ENCODE measurements at regions not wholly inside any gene's neighbourhood (a gene's known extent, or its start where the extent isn't known, plus 50 kb on each side); places are given as distances from the start of the nearest gene placed in this dataset.

DNA sequence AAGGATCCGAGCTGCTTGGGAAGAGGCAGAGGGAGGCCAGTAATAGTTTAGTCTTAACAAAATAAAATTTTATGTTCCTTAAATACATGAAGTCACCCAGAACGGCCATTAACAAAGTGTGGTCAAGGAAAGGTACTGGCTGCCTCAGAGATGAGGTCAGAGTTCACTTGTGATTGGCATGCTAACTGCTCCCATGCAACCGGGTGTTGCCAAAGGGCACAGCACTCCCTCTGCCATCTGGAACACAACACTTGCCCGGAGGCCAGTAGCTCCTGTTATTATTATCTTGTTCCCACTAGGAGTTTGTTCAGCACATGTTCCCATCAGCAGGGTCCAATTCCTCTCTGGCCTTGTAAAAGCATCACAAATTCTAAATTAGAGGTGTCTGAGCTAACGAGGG lies 207.0 kb downstream of the CYP26B1 start:
- no TSS peak for BruUV-seq (replicated peaks)
- peaks cover 39% of the 10 kb centered on the region for H3K27me3 Mint-ChIP-seq (ENCODE audit: unreplicated experiment)
- H3K4me3 Mint-ChIP-seq (ENCODE audit: low read depth, unreplicated experiment), result no peak overlapping the region
- no peak overlapping the region for H3K27ac Mint-ChIP-seq (ENCODE audit: unreplicated experiment)
- DNase-seq, result no peak
- H3K9me3 Mint-ChIP-seq (ENCODE audit: low read depth, unreplicated experiment), result no peaks in the 10 kb centered on the region
- CTCF ChIA-PET, result interaction anchor here (1.4 kb wide), 1 partner anchor 16 kb away, joined by 4 read pairs; no protein-coding TSS in a partner anchor
- intact Hi-C loops (cut with micrococcal nuclease; ENCODE audit: unreplicated experiment), result no loop called here
- H3K4me1 Mint-ChIP-seq (ENCODE audit: low read depth, unreplicated experiment), result no peaks in the 10 kb centered on the region
- no peaks in the 10 kb centered on the region for H3K36me3 Mint-ChIP-seq (ENCODE audit: insufficient read depth, unreplicated experiment)
- TF ChIP-seq, protein P1, sequence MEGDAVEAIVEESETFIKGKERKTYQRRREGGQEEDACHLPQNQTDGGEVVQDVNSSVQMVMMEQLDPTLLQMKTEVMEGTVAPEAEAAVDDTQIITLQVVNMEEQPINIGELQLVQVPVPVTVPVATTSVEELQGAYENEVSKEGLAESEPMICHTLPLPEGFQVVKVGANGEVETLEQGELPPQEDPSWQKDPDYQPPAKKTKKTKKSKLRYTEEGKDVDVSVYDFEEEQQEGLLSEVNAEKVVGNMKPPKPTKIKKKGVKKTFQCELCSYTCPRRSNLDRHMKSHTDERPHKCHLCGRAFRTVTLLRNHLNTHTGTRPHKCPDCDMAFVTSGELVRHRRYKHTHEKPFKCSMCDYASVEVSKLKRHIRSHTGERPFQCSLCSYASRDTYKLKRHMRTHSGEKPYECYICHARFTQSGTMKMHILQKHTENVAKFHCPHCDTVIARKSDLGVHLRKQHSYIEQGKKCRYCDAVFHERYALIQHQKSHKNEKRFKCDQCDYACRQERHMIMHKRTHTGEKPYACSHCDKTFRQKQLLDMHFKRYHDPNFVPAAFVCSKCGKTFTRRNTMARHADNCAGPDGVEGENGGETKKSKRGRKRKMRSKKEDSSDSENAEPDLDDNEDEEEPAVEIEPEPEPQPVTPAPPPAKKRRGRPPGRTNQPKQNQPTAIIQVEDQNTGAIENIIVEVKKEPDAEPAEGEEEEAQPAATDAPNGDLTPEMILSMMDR (IDR thresholded peaks at IDR 0.05; ENCODE audit: unreplicated experiment), result no peak

DNA sequence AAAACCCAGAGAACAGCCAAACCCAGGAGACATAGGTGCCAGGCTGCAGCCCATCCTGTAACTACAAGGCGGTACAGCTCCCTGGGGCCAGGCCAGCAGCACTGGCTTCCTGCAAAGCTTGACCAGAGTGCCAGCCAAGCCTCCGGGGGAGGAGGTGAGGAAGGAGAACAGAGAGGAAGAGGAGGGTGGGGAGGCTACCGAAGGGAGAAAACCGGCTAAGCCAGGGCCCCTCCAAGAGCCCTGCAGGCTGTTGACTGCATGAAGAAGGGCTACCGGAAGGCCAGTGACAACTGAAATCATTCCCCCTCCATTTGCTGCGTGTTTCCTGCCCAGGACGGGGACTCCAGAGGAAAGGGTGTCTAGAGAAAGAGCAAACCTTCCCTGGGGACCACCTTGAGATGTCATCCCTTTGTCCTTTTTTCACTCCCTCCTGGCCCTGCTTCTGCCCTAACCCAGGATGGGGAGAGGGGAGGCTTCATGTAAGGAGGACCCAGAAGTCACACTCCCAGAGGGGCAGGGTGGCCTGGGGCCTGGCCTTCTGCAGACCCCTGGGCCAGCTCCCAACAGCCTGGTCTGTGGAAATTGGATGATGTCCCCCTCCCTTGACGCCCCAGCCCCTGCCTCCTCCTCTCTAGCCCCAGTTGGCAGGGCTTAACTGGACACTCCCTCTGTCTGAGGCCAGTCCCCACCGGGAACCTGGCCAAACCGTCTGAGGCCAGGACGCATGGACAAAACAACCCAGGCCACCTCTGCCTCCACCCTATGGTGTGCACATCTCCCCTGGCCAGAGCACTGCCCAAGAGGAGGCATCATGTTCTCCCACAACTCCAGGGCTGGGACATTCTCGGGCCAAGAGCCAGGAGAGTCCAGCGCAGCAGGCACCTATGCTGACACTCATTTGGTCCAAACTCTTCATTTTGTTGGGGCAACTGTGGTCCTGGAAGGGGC lies 207.8 kb downstream of the CYP26B1 start:
- H3K27ac Mint-ChIP-seq (ENCODE audit: unreplicated experiment), result no peak overlapping the region
- TF ChIP-seq, protein P1 (IDR thresholded peaks at IDR 0.05; ENCODE audit: unreplicated experiment), result no peak
- no peaks in the 10 kb centered on the region for H3K36me3 Mint-ChIP-seq (ENCODE audit: insufficient read depth, unreplicated experiment)
- H3K4me3 Mint-ChIP-seq (ENCODE audit: low read depth, unreplicated experiment), result no peak overlapping the region
- intact Hi-C loops (cut with micrococcal nuclease; ENCODE audit: unreplicated experiment), result no loop called here
- no peaks in the 10 kb centered on the region for H3K9me3 Mint-ChIP-seq (ENCODE audit: low read depth, unreplicated experiment)
- no TSS peak for BruUV-seq (replicated peaks)
- CTCF ChIA-PET, result interaction anchor here (1.4 kb wide), 1 partner anchor 15 kb away, joined by 4 read pairs; no protein-coding TSS in a partner anchor
- peaks cover 39% of the 10 kb centered on the region for H3K27me3 Mint-ChIP-seq (ENCODE audit: unreplicated experiment)
- no peak for DNase-seq
- no peaks in the 10 kb centered on the region for H3K4me1 Mint-ChIP-seq (ENCODE audit: low read depth, unreplicated experiment)

DNA sequence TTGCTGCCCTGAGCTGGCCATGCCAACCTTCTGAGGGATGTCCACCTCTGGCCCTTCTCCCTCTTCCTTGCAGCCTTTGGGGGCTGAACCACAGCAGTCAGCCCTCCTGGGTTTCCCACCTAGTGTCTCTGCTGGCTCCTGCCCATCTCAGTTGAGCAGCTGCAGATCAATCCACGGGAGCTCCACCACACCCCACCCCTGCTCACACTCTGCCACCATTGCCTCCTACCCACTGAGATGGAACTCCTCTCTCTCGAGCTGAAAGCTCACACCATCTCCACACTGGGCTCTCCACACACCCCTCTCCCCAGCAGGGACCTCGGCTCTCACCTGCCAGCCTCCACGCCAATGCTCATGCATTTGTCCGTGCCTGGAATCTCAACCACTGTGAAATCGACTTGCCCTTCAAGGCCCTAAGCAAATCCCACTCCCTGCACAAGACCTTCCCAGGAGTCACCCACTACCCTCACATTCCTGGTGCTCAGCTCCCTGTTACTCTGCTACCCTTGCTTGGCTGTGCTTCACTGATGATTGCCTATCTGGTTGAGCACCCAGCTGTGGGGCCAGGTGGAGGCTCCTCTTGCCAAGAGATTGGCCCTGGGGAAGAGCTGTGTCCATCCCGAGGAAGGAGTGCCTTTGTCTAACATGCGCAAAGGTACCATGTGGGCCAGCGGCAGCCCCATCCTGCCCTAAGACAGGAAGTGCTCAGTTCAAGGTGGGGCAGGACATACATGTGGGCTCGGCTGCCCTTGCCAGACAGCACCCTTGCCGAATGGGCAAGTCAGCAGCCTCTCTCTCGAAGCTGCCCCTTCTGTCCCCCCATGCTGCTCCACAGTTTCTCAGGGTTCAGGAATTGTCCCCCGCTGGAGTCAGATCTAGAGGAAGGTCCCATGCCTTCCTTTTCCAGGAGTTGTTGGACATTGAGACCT lies 208.7 kb downstream of the CYP26B1 start:
- Mint-ChIP-seq H3K27me3 (ENCODE audit: unreplicated experiment) (peaks cover 38% of the 10 kb centered on the region), H3K36me3 (ENCODE audit: insufficient read depth, unreplicated experiment) (no peaks in the 10 kb centered on the region), H3K9me3 (ENCODE audit: low read depth, unreplicated experiment) (no peaks in the 10 kb centered on the region), H3K27ac (ENCODE audit: unreplicated experiment) (no peak overlapping the region), H3K4me1 (ENCODE audit: low read depth, unreplicated experiment) (no peaks in the 10 kb centered on the region), H3K4me3 (ENCODE audit: low read depth, unreplicated experiment) (no peak overlapping the region)
- BruUV-seq (replicated peaks), result no TSS peak
- intact Hi-C loops (cut with micrococcal nuclease; ENCODE audit: unreplicated experiment), result no loop called here
- TF ChIP-seq, protein P1 (IDR thresholded peaks at IDR 0.05; ENCODE audit: unreplicated experiment), result no peak
- CTCF ChIA-PET, result no interaction called here
- no peak for DNase-seq

DNA sequence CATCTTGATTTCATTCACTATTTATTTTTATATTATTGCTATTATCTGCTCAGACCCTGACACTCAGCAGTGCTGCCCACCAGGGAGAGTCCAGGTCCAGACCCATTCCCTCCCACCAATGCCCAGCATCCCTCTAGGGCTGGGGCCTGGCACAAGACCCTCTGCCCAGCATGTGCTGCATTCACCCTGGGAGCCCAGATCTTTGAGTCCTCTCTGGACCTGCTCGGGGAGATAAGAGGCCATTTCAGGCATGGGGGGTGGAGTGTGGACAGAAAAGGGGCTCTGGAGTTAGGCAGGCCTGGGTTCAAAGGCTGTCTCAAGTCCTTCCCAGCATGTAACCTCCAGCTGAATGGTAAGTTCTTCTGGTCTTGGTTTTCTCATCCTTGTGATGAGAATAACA lies 209.6 kb downstream of the CYP26B1 start:
- no peak overlapping the region for H3K4me3 Mint-ChIP-seq (ENCODE audit: low read depth, unreplicated experiment)
- no peak for DNase-seq
- H3K36me3 Mint-ChIP-seq (ENCODE audit: insufficient read depth, unreplicated experiment), result no peaks in the 10 kb centered on the region
- H3K27me3 Mint-ChIP-seq (ENCODE audit: unreplicated experiment), result peaks cover 38% of the 10 kb centered on the region
- TF ChIP-seq, protein P1 (IDR thresholded peaks at IDR 0.05; ENCODE audit: unreplicated experiment), result no peak
- no peak overlapping the region for H3K27ac Mint-ChIP-seq (ENCODE audit: unreplicated experiment)
- H3K9me3 Mint-ChIP-seq (ENCODE audit: low read depth, unreplicated experiment), result no peaks in the 10 kb centered on the region
- BruUV-seq (replicated peaks), result no TSS peak
- CTCF ChIA-PET, result no interaction called here
- no peaks in the 10 kb centered on the region for H3K4me1 Mint-ChIP-seq (ENCODE audit: low read depth, unreplicated experiment)
- intact Hi-C loops (cut with micrococcal nuclease; ENCODE audit: unreplicated experiment), result no loop called here

All from Calu3 (cell line).